Epithelial cell of esophagus (primary cell): ENCODE measurements at regions not wholly inside any gene's neighbourhood (a gene's known extent, or its start where the extent isn't known, plus 50 kb on each side); places are given as distances from the start of the nearest gene placed in this dataset.

ENCODE experiments used
- DNase-seq: peaks from one replicate; pipeline ENCODE4 v3.0.0; 2010; ENCODE audit warnings: low read depth
- H3K4me3 ChIP-seq: 2 replicates; pipeline ENCODE4 v1.5.1; 2011; ENCODE audit warnings: mild to moderate bottlenecking, low read length, control low read depth
- TF ChIP-seq, protein P1 (sequence below): IDR thresholded peaks from 2 replicates; pipeline ENCODE4 v1.5.1; 2011; ENCODE audit warnings: low read depth, mild to moderate bottlenecking, low read length, control low read depth, inconsistent platforms; ENCODE audit not compliant: insufficient read depth; ENCODE audit errors: missing control alignments

DNA sequence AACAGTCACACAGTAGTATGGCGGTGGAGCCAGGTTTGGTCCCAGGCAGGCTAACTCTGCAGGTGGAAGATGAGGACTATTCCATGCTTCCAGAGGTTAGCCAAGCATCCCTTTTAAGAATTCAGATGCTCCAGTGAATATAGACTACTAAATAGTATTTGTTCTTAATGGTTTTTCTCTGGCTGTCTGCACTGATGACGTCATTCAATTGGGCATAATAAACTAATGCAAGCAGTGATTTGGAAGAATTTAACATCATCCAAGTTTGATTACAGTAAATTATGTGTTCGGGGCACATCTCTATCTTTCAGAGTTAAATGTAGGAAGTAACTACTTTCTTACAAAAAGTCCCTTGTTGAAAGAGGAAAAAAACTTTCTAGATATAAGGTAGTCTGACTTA is 78.8 kb upstream of the RND3 start:
- H3K4me3 ChIP-seq = no peak overlapping the region
- no peak for DNase-seq
- TF ChIP-seq, protein P1, sequence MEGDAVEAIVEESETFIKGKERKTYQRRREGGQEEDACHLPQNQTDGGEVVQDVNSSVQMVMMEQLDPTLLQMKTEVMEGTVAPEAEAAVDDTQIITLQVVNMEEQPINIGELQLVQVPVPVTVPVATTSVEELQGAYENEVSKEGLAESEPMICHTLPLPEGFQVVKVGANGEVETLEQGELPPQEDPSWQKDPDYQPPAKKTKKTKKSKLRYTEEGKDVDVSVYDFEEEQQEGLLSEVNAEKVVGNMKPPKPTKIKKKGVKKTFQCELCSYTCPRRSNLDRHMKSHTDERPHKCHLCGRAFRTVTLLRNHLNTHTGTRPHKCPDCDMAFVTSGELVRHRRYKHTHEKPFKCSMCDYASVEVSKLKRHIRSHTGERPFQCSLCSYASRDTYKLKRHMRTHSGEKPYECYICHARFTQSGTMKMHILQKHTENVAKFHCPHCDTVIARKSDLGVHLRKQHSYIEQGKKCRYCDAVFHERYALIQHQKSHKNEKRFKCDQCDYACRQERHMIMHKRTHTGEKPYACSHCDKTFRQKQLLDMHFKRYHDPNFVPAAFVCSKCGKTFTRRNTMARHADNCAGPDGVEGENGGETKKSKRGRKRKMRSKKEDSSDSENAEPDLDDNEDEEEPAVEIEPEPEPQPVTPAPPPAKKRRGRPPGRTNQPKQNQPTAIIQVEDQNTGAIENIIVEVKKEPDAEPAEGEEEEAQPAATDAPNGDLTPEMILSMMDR = no peak

DNA sequence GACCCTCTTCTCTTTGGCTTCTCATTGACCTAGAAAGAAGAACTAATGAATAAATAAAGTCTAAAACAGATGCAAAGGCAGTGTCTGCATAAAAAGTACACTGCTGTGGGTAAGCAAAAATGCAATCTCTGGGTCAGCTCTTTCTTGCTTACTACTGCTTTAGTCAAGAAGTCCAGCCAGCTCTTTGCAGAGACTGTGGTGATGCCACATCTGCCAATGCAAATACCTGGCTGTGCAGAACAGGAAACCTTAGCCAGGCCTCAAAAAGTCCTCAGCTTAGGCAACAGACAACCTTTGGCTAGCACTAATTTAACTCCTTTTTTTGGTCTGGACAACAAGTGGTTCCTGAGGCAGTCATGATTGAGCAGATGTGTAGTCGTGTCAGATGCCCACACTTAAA is 73.6 kb upstream of the RND3 start:
- no peak overlapping the region for H3K4me3 ChIP-seq
- DNase-seq = no peak
- TF ChIP-seq, protein P1 = no peak

DNA sequence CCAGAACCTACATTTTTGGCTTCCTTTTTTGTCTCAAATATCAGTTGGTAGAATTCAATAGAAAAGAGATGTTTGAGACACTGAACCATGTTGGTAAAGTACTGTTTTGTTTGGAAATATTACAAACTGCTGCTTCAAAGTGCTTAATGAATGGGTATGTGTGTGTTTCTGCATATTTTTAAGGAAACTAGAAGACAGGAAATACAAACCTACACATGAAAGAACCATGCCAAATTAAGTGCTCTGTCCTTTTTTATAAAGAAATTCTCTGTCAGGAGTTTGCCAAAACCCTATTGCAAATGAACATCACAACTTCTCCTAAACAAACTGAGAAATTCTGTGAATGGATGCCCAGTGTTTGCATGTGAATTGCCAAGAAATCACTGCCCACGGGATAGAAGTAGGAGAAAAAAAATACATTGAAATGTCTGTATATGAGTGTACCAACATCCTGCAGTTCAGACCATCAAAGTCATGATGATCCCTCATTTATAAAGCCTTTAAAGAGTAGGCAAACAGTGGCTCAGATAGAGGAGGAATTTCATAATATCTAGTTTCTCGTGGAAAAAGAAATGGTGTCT is 69.6 kb upstream of the RND3 start:
- H3K4me3 ChIP-seq = no peak overlapping the region
- TF ChIP-seq, protein P1 = no peak
- no peak for DNase-seq

DNA sequence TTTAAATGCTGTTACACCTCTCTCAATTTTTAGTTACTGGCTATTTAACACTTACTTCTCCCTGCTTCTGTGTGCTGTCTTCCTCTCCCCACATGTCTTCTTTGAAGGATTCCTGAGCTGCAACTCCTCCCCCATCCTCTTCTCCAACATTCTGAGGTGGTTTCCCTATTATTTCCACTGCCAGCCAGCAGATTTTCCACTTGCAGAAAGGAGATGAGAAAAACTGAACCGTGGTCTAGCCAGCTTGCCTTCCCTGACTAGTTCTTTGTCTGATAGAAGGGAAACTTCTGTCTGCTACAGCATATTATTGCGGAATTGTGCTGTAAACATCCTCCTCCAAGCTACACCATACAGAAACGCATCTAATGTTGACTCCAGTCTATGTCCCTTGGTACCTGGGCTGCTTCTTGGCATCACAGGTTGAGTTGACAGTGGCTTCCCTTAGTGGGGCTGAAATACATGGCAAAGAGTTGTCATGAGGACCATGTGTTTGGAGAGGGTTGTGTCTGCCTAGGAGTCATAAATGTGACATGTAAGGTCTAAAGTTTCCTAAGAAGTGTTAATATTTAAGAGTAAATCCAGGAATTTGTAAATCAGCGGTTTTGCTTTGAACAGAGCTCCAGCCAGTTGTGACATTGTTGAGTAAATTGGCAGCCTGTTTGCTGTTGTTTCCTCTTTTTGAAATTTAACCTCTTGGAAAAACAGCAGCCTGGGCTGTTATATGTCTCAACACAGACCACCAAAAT is 68.3 kb upstream of the RND3 start:
- no peak overlapping the region for H3K4me3 ChIP-seq
- TF ChIP-seq, protein P1 = no peak
- no peak for DNase-seq

DNA sequence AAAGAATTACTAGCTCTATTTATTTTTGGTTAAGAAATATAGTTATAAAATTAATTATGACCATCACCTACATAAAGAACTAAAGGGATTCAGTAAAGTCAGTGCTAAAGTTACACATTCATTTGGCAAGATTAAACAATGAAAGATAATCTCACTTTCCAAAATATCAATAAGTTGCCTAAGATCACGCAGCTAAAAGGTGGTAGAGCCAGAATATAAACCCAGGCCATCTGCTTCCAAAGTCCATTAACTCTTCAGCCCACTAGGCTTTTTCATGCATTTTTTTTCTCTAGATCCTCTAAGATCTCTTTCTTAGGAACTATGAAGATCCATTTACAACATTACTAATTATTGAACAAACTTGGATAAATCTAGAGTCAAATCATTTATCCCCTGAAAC is 66.6 kb upstream of the RND3 start:
- TF ChIP-seq, protein P1 = no peak
- no peak for DNase-seq
- H3K4me3 ChIP-seq = no peak overlapping the region

DNA sequence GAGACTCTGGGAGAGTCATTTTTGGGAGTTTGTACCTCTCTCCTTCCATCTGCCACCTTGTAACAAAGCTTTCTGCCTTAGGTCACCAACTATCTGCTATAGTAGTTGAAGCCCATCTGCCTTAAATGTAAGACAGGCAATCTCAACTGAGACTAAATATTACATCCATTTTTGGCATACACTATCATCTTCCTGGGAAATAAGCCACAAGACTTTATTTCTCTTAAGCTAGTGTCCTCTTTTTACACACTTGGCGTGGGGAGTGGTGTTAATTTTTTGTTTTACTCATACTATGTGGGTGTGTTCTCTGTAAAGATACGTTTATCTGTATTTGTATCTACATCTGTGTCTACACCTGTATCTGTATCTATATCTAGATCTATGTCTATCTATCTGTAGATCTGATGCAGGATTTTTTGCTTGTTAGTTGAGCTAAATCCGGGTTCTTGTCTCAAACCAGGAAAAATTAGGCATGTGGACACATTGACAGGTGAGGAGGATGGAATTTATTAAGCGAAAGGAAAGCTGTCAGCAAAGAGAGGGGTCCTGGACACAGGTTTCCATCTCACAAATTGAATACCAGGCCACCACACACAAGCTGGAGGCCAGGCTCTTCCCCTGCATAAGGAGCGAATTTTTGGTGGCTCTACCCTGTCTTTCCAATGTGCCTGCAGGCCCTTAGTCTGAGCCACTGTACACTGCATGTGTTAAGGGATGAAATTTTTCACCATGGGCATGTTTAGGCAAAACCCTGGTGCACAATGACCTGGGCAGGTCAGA is 64.8 kb upstream of the RND3 start:
- no peak for DNase-seq
- no peak overlapping the region for H3K4me3 ChIP-seq
- TF ChIP-seq, protein P1 = no peak
